ENCODE measurements at regions not wholly inside any gene's neighbourhood (a gene's known extent, or its start where the extent isn't known, plus 50 kb on each side); places are given as distances from the start of the nearest gene placed in this dataset.
"Not testable (repeated sequence)": the region's sequence is repeated elsewhere in the genome, so short reads cannot be mapped to it uniquely, and the experiment has no call there.

DNA sequence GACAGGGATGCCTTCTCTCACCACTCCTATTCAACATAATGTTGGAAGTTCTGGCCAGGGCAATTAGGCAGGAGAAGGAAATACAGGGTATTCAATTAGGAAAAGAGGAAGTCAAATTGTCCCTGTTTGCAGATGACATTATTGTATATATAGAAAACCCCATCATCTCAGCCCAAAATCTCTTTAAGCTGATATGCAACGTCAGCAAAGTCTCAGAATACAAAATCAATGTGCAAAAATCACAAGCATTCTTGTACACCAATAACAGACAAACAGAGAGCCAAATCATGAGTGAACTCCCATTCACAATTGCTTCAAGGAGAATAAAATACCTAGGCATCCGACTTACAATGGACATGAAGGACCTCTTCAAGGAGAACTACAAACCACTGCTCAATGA, 258.1 kb upstream of the SAMSN1 start:
- TF ChIP-seq, protein P1, sequence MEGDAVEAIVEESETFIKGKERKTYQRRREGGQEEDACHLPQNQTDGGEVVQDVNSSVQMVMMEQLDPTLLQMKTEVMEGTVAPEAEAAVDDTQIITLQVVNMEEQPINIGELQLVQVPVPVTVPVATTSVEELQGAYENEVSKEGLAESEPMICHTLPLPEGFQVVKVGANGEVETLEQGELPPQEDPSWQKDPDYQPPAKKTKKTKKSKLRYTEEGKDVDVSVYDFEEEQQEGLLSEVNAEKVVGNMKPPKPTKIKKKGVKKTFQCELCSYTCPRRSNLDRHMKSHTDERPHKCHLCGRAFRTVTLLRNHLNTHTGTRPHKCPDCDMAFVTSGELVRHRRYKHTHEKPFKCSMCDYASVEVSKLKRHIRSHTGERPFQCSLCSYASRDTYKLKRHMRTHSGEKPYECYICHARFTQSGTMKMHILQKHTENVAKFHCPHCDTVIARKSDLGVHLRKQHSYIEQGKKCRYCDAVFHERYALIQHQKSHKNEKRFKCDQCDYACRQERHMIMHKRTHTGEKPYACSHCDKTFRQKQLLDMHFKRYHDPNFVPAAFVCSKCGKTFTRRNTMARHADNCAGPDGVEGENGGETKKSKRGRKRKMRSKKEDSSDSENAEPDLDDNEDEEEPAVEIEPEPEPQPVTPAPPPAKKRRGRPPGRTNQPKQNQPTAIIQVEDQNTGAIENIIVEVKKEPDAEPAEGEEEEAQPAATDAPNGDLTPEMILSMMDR (IDR thresholded peaks at IDR 0.05 in 2 of 3, conservative IDR thresholded peaks at IDR 0.05 in 1 of 3; ENCODE audit: control insufficient read depth in 2 of 3, extremely low read depth in 1 of 3, insufficient read depth in 1 of 3, low read depth in 3 of 3, low read length in 3 of 3) = not testable (repeated sequence)
- not testable (repeated sequence) for TF ChIP-seq JUND (IDR thresholded peaks at IDR 0.05; ENCODE audit: low read depth, low read length); HDAC2 (IDR thresholded peaks at IDR 0.05); BRCA1 (IDR thresholded peaks at IDR 0.05; ENCODE audit: low read depth, low read length); ETV6 (conservative IDR thresholded peaks at IDR 0.05 in 1 of 2, IDR thresholded peaks at IDR 0.05 in 1 of 2; ENCODE audit: borderline replicate concordance in 1 of 2, low read depth in 1 of 2); RAD21 (IDR thresholded peaks at IDR 0.05; ENCODE audit: insufficient read depth, low read depth, low read length)
- TF ChIP-seq, protein P2, sequence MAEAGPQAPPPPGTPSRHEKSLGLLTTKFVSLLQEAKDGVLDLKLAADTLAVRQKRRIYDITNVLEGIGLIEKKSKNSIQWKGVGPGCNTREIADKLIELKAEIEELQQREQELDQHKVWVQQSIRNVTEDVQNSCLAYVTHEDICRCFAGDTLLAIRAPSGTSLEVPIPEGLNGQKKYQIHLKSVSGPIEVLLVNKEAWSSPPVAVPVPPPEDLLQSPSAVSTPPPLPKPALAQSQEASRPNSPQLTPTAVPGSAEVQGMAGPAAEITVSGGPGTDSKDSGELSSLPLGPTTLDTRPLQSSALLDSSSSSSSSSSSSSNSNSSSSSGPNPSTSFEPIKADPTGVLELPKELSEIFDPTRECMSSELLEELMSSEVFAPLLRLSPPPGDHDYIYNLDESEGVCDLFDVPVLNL (IDR thresholded peaks at IDR 0.05; ENCODE audit: low read depth, low read length) = not testable (repeated sequence)
